ENCODE measurements at regions not wholly inside any gene's neighbourhood (a gene's known extent, or its start where the extent isn't known, plus 50 kb on each side); places are given as distances from the start of the nearest gene placed in this dataset.

GRCh38 chr6:156507106-156507505, 270.1 kb upstream of the ARID1B start:
- TF ChIP-seq, protein P1, sequence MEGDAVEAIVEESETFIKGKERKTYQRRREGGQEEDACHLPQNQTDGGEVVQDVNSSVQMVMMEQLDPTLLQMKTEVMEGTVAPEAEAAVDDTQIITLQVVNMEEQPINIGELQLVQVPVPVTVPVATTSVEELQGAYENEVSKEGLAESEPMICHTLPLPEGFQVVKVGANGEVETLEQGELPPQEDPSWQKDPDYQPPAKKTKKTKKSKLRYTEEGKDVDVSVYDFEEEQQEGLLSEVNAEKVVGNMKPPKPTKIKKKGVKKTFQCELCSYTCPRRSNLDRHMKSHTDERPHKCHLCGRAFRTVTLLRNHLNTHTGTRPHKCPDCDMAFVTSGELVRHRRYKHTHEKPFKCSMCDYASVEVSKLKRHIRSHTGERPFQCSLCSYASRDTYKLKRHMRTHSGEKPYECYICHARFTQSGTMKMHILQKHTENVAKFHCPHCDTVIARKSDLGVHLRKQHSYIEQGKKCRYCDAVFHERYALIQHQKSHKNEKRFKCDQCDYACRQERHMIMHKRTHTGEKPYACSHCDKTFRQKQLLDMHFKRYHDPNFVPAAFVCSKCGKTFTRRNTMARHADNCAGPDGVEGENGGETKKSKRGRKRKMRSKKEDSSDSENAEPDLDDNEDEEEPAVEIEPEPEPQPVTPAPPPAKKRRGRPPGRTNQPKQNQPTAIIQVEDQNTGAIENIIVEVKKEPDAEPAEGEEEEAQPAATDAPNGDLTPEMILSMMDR (IDR thresholded peaks at IDR 0.05; ENCODE audit: borderline replicate concordance, insufficient read depth, low read depth, low read length) = no peak
- no peak overlapping the region for H3K4me3 ChIP-seq (ENCODE audit: low read depth, low read length)

GRCh38 chr6:156502969-156503504, 274.1 kb upstream of the ARID1B start:
- TF ChIP-seq, protein P1 (IDR thresholded peaks at IDR 0.05; ENCODE audit: borderline replicate concordance, insufficient read depth, low read depth, low read length) = no peak
- H3K4me3 ChIP-seq (ENCODE audit: low read depth, low read length) = no peak overlapping the region

DNA sequence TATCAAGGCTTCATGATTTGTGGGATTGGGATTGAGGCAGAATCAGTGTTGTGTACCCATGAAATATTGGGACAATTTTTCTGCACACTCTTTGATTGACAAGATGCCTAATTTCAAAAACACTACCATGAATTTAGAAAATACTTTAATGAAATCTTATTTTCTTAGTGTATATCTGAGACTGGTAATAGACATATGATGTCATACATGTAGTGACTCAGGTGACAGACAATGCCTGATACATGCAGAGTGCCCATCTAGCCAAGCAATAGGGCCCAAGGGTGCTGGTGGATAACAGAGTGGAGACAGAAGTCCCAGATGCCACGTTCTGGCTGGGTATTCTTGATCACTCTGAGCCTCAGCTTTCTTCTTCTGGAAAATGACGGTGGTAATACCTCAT, 279.6 kb upstream of the ARID1B start:
- H3K4me3 ChIP-seq (ENCODE audit: low read depth, low read length) = no peak overlapping the region
- TF ChIP-seq, protein P1 (IDR thresholded peaks at IDR 0.05; ENCODE audit: borderline replicate concordance, insufficient read depth, low read depth, low read length) = no peak

DNA sequence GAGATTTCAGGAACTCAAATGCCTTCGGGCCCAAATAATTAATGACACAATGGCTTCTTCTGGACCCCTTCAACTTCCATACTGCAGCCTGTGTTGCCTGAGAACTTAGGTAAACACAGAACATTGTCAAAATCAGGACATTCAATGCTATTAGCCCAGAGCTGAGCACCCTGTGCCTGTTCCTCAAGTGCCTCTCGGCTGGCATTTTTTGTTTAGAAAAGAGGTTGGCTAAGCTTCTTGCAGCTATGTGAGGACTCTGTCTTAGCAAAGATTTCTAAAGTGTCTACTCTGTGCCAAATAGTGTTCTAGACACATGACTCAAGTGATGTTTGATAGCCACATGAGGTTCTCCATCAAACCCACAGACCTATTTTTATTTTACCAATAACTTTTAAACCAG, 289.3 kb upstream of the ARID1B start:
- H3K4me3 ChIP-seq (ENCODE audit: low read depth, low read length) = no peak overlapping the region

DNA sequence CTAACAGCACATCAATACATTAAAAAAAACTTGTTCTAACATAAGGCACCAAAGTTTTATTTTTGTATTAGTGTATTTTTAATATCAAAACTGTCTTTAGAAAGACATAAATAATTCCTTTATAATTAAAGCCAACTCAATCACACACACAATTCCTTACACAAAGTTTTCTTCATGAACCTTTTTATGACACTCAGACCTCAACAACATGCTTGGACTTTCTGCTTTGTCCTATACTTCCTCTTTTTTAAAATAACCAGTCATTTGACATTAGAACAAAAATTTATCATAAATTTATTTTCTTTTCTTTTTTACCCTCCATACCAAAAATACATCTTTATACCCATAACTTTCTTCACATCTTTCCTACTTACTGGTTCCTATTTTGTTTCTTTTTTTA, 292.0 kb upstream of the ARID1B start:
- TF ChIP-seq, protein P1 (IDR thresholded peaks at IDR 0.05; ENCODE audit: borderline replicate concordance, insufficient read depth, low read depth, low read length) = no peak
- no peak overlapping the region for H3K4me3 ChIP-seq (ENCODE audit: low read depth, low read length)

More for the DNA sequence above, 289.3 kb upstream of the ARID1B start:
- TF ChIP-seq, protein P1 (IDR thresholded peaks at IDR 0.05; ENCODE audit: borderline replicate concordance, insufficient read depth, low read depth, low read length) = no peak

DNA sequence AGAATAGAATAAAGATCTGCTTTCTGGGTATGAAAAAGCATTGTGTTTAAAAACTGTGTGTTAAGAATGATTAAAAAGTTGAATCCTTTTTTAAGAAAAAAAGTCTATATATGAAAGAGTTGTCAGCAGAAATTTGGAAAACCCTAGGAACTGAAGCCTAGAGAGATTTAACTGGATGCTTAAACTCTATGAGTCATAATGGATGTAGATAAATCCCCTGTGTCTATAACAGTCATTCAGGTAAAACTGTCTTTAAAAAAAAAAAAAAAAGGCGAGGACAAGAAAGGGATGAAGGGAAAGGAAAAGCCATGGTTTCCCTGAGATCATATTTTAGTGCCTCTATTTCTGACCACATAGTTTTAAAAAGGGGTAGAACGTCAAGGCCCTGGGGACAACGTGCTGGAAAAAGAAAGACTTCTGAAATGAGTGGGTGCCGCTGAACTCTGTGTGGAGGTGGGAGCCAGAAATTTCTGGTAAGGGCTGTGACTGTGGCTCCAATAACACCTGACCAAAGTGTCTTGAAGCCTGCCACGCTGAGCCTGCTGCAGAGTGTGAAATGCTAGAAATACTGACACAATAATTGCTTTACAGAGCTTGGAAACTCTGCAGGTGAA, 302.6 kb upstream of the ARID1B start:
- no peak overlapping the region for H3K4me3 ChIP-seq (ENCODE audit: low read depth, low read length)
- TF ChIP-seq, protein P1 (IDR thresholded peaks at IDR 0.05; ENCODE audit: borderline replicate concordance, insufficient read depth, low read depth, low read length) = no peak

GRCh38 chr6:156471000-156471399, 306.2 kb upstream of the ARID1B start:
- TF ChIP-seq, protein P1 (IDR thresholded peaks at IDR 0.05; ENCODE audit: borderline replicate concordance, insufficient read depth, low read depth, low read length) = no peak
- no peak overlapping the region for H3K4me3 ChIP-seq (ENCODE audit: low read depth, low read length)
